Peyer's patch (tissue), 4 donors: ENCODE measurements at regions not wholly inside any gene's neighbourhood (a gene's known extent, or its start where the extent isn't known, plus 50 kb on each side); places are given as distances from the start of the nearest gene placed in this dataset.

Experiments used
- POLR2A ChIP-seq, 2 donors: fragments of 450-650 bp; IDR thresholded peaks; one replicate each; pipeline ENCODE4 v1.5.1; 2017; ENCODE audit warnings: antibody characterized with exemption in 2 of 2, mild to moderate bottlenecking in 2 of 2, moderate library complexity in 2 of 2
- TF ChIP-seq, protein P1 (sequence below), 6 experiments: fragments of 450-650 bp in 4 of 6; fragments of 200-600 bp in 2 of 6; sonication (generic) in 1 of 6; IDR thresholded peaks; one replicate each; pipeline ENCODE4 v1.5.1; 2017 to 2019; ENCODE audit warnings: antibody characterized with exemption in 6 of 6, mild to moderate bottlenecking in 3 of 6, moderate library complexity in 1 of 6

DNA sequence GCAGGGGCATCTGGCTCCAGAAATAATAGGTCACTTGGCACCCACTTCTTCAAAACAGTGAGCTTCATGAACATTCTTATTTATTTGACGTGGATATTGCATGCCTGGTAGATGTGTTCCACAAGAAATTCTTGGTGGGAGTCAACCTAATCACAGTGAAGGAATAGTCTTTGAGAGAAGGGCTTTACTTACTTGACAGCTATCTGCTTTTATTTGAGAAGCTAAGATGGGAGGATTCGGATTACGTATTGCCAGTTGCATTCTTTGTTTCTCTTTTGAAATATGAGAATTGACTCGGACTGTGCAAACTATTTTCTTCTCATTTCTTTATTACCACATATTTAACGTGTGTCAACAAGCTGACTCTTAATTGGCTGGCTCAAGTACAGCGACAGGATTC, 117.2 kb downstream of the FASLG start:
- no peak for TF ChIP-seq POLR2A (IDR thresholded peaks at IDR 0.05)
- TF ChIP-seq, protein P1, sequence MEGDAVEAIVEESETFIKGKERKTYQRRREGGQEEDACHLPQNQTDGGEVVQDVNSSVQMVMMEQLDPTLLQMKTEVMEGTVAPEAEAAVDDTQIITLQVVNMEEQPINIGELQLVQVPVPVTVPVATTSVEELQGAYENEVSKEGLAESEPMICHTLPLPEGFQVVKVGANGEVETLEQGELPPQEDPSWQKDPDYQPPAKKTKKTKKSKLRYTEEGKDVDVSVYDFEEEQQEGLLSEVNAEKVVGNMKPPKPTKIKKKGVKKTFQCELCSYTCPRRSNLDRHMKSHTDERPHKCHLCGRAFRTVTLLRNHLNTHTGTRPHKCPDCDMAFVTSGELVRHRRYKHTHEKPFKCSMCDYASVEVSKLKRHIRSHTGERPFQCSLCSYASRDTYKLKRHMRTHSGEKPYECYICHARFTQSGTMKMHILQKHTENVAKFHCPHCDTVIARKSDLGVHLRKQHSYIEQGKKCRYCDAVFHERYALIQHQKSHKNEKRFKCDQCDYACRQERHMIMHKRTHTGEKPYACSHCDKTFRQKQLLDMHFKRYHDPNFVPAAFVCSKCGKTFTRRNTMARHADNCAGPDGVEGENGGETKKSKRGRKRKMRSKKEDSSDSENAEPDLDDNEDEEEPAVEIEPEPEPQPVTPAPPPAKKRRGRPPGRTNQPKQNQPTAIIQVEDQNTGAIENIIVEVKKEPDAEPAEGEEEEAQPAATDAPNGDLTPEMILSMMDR (IDR thresholded peaks at IDR 0.05): no peak
